Pancreas (tissue), 10 donors: ENCODE measurements at regions not wholly inside any gene's neighbourhood (a gene's known extent, or its start where the extent isn't known, plus 50 kb on each side); places are given as distances from the start of the nearest gene placed in this dataset.
"Not testable (repeated sequence)": the region's sequence is repeated elsewhere in the genome, so short reads cannot be mapped to it uniquely, and the experiment has no call there.

ENCODE experiments used
- ATAC-seq, 4 donors: fragments of 200-7000 bp; cut with Tn5 transposase; one replicate each; pipeline versions ENCODE4 v1.8.0 to v1.9.1; 2020; ENCODE audit warnings: mild to moderate bottlenecking in 4 of 4, moderate library complexity in 4 of 4
- DNase-seq, 6 donors: peaks; one replicate each; pipeline ENCODE4 v3.0.0-alpha.2; 2020
- FAIRE-seq: peaks from 2 replicates; lab custom pipeline; 2012; peaks lifted over from hg19 to GRCh38; lab: Jason Lieb, UNC
- H3K27ac ChIP-seq, 4 donors: fragments of 200-600 bp; sonication (generic); 1 replicate in 3 of 4; 2 replicates in 1 of 4; pipeline versions ENCODE4 v1.5.0 to v1.8.0; 2020
- H3K27me3 ChIP-seq, 4 donors: fragments of 200-600 bp; one replicate each; pipeline ENCODE4 v1.8.0; 2021
- H3K36me3 ChIP-seq, 3 donors: fragments of 200-600 bp; sonication (generic) in 1 of 3; one replicate each; pipeline versions ENCODE4 v1.5.0 to v1.8.0; 2020 to 2021
- H3K4me1 ChIP-seq, 3 donors: fragments of 200-600 bp; one replicate each; pipeline ENCODE4 v1.8.0; 2021
- H3K4me3 ChIP-seq, 4 donors: fragments of 200-600 bp; sonication (generic) in 2 of 4; one replicate each; pipeline versions ENCODE4 v1.5.0 to v1.8.0; 2020 to 2021
- H3K9me3 ChIP-seq, 4 donors: fragments of 200-600 bp; one replicate each; pipeline ENCODE4 v1.8.0; 2021
- WGBS, 2 donors: extraction: QIAGEN DNeasy Blood & Tissue Kit; methylation state at CpG; one replicate each; pipeline ENCODE4 v1.1.7; 2013; 5-methylcytosine and 5-hydroxymethylcytosine counted together
- intact Hi-C, 3 donors: fragments of 100-400 bp; cut with DNase I; formaldehyde crosslinking; loops; one replicate each; pipeline versions ENCODE4 v1.11.1 to v1.14.2; 2022
- TF ChIP-seq, protein P1 (sequence below), 4 donors: fragments of 200-600 bp; sonication (generic) in 3 of 4; IDR thresholded peaks; one replicate each; pipeline versions ENCODE4 v1.5.0 to v1.8.0; 2021; ENCODE audit warnings: antibody characterized with exemption in 4 of 4
- donor health status: healthy with polysubstance abuse.
- donor health status: DM: no; HTN: no; CAD: no; lungs with moderate emphysema.
- donor health status: DM: no; HTN: no; CAD: no.
- donor health status: control.
- donor health status: control.
- donor health status: Bipolar disorder and iron deficiency.
- donor health status: DM: yes; HTN: yes; CAD: no.
- donor health status: DM: no; HTN: no; CAD: no.
- donor health status: DM: no; HTN: no; CAD: no.
- donor health status: DM: yes; HTN: yes; CAD: no.

- WGBS, 2 donors = 67 to 100% methylated on average over 1 of the region's 1 CpG
- TF ChIP-seq, protein P1, sequence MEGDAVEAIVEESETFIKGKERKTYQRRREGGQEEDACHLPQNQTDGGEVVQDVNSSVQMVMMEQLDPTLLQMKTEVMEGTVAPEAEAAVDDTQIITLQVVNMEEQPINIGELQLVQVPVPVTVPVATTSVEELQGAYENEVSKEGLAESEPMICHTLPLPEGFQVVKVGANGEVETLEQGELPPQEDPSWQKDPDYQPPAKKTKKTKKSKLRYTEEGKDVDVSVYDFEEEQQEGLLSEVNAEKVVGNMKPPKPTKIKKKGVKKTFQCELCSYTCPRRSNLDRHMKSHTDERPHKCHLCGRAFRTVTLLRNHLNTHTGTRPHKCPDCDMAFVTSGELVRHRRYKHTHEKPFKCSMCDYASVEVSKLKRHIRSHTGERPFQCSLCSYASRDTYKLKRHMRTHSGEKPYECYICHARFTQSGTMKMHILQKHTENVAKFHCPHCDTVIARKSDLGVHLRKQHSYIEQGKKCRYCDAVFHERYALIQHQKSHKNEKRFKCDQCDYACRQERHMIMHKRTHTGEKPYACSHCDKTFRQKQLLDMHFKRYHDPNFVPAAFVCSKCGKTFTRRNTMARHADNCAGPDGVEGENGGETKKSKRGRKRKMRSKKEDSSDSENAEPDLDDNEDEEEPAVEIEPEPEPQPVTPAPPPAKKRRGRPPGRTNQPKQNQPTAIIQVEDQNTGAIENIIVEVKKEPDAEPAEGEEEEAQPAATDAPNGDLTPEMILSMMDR (IDR thresholded peaks at IDR 0.05) = no peak
- FAIRE-seq = no peak
These were observed 193.4 kb upstream of the CXCL12 start for GRCh38 chr10:44578271-44578670.

GRCh38 chr10:44578963-44579362, 194.1 kb upstream of the CXCL12 start:
- H3K36me3 ChIP-seq, H3K27ac ChIP-seq, ATAC-seq, H3K9me3 ChIP-seq, H3K4me3 ChIP-seq, H3K27me3 ChIP-seq, H3K4me1 ChIP-seq, FAIRE-seq, DNase-seq: not testable (repeated sequence)
- WGBS, 2 donors = 95 to 100% methylated on average over 1 of the region's 1 CpG
- intact Hi-C loops = loop anchor here in 1 of 3 donors (10.0 kb wide), 1 partner anchor 276 kb away; no protein-coding TSS in a partner anchor

More at GRCh38 chr10:44578271-44578670, 193.4 kb upstream of the CXCL12 start:
- Histone ChIP-seq H3K27ac (no peak overlapping the region), H3K4me1 (no peaks in the 10 kb centered on the region), H3K9me3 (no peaks in the 10 kb centered on the region), H3K36me3 (no peaks in the 10 kb centered on the region), H3K27me3 (no peaks in the 10 kb centered on the region), H3K4me3 (no peak overlapping the region)
- DNase-seq = no peak
- ATAC-seq = no peak
- intact Hi-C loops = loop anchor here in 1 of 3 donors (10.0 kb wide), 1 partner anchor 277 kb away; no protein-coding TSS in a partner anchor

DNA sequence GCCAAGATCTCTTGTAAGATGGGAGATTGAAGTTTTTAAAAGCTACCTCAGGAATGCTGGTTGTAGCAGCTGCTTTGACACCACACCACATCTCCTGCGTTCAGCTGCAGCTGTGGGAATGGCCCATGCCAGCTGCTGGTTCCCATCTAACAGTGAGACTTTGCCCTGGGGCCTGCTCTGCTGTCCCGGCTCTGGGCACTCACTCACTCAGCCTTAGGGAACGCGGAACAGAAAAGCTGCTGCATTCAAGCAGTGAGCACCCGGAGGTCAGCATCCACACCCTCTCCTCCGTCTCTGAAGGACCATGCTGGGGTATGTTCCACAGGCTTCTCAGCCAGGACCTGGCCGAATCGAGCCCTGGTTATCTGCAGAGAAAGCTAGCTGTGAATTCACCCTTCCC, 197.1 kb upstream of the CXCL12 start:
- intact Hi-C loops = no loop called here
- Histone ChIP-seq H3K9me3 (no peaks in the 10 kb centered on the region), H3K27ac (no peak overlapping the region), H3K4me3 (no peak overlapping the region), H3K36me3 (no peaks in the 10 kb centered on the region), H3K4me1 (no peaks in the 10 kb centered on the region), H3K27me3 (no peaks in the 10 kb centered on the region)
- ATAC-seq (peak in 2 of 4 donors; percentile 11 to 54), DNase-seq (peak in 1 of 6 donors; percentile 15), FAIRE-seq (no peak)
- TF ChIP-seq, protein P1 (IDR thresholded peaks at IDR 0.05) = no peak
- WGBS, 2 donors = 53 to 68% methylated on average over 8 of the region's 8 CpGs

DNA sequence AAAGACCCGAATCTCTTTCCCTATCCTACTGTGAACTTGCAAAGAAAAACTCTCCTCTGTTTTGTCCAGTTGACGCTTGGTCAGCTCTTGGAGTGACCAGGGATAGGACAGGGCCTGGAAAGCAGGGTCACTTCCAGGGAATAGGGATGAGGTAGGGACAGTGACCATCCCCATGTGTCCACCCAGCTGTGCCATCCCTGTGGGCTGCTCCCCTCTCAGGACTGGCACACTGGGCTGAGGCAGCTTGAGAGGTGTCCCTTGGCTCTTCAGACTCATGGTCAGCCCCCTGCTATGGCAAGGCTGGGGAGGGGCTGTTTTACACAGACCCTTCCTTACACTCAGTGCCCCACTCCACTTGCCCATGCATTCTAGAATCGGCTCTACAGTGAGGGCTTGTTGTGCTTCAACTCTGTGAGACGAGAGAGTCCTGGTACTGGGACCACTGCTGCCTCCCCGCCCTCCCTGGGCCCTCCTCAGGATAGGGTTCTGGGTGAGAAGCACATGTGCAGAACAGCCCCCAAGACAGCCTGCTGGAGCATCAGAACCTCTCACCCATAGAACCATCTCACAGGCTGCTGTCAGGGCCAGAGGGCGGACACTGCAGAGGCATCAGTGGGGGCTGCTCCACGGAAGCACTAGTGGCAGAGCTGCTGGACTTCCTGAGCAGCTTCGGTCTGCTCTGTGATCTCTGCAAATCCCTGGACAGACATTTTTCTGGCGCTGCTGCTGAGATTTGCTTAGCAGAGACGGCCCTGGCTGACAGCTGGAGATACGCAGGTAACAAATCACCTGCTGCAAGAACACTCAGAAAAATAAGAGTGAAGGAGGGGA, 202.8 kb upstream of the CXCL12 start:
- ATAC-seq = no peak
- Histone ChIP-seq H3K4me3 (no peak overlapping the region), H3K9me3 (no peaks in the 10 kb centered on the region), H3K27me3 (no peaks in the 10 kb centered on the region), H3K36me3 (no peaks in the 10 kb centered on the region), H3K4me1 (no peaks in the 10 kb centered on the region), H3K27ac (no peak overlapping the region)
- WGBS, 2 donors = 58% methylated on average over 11 of the region's 11 CpGs
- TF ChIP-seq, protein P1 (IDR thresholded peaks at IDR 0.05) = no peak
- DNase-seq = no peak
- intact Hi-C loops = no loop called here
- FAIRE-seq = no peak

GRCh38 chr10:44589181-44589943, 204.5 kb upstream of the CXCL12 start:
- H3K36me3 ChIP-seq = no peaks in the 10 kb centered on the region
- FAIRE-seq (no peak), DNase-seq (no peak), ATAC-seq (no peak)
- H3K9me3 ChIP-seq = no peaks in the 10 kb centered on the region
- H3K27ac ChIP-seq = no peak overlapping the region
- TF ChIP-seq, protein P1 (IDR thresholded peaks at IDR 0.05) = no peak
- no peaks in the 10 kb centered on the region for H3K27me3 ChIP-seq
- H3K4me1 ChIP-seq = no peaks in the 10 kb centered on the region
- intact Hi-C loops = no loop called here
- 61 to 71% methylated on average over 17 of the region's 17 CpGs for WGBS, 2 donors
- no peak overlapping the region for H3K4me3 ChIP-seq
